K562 (cell line): ENCODE measurements at regions not wholly inside any gene's neighbourhood (a gene's known extent, or its start where the extent isn't known, plus 50 kb on each side); places are given as distances from the start of the nearest gene placed in this dataset.
A peak's percentile ranks its signal among the peaks of the same experiment; 100 is the strongest.
"Not testable (repeated sequence)": the region's sequence is repeated elsewhere in the genome, so short reads cannot be mapped to it uniquely, and the experiment has no call there.

Experiments
- CHD4 ChIP-seq: fragments of 200-600 bp; sonication (generic); IDR thresholded peaks from 3 replicates; pipeline ENCODE4 v1.6.1; 2012; ENCODE audit warnings: low read depth, mild to moderate bottlenecking, mixed read lengths, low read length, inconsistent platforms; ENCODE audit not compliant: insufficient read depth, insufficient replicate concordance, poor library complexity, severe bottlenecking
- CTCF ChIP-seq, 3 experiments: IDR thresholded peaks in 2 of 3; conservative IDR thresholded peaks in 1 of 3; 2 replicates each; pipeline ENCODE4 v1.5.1; 2011 to 2012; ENCODE audit warnings: low read length in 3 of 3, mild to moderate bottlenecking in 3 of 3, control low read depth in 2 of 3, improper control_type of control experiment in 1 of 3, inconsistent platforms in 1 of 3, low read depth in 1 of 3, mixed read lengths in 1 of 3, moderate library complexity in 1 of 3; ENCODE audit not compliant: insufficient read depth in 2 of 3
- RFX5 ChIP-seq: IDR thresholded peaks from 2 replicates; pipeline ENCODE4 v1.6.1; 2011; ENCODE audit warnings: low read depth, mild to moderate bottlenecking, improper control_type of control experiment, low read length

DNA sequence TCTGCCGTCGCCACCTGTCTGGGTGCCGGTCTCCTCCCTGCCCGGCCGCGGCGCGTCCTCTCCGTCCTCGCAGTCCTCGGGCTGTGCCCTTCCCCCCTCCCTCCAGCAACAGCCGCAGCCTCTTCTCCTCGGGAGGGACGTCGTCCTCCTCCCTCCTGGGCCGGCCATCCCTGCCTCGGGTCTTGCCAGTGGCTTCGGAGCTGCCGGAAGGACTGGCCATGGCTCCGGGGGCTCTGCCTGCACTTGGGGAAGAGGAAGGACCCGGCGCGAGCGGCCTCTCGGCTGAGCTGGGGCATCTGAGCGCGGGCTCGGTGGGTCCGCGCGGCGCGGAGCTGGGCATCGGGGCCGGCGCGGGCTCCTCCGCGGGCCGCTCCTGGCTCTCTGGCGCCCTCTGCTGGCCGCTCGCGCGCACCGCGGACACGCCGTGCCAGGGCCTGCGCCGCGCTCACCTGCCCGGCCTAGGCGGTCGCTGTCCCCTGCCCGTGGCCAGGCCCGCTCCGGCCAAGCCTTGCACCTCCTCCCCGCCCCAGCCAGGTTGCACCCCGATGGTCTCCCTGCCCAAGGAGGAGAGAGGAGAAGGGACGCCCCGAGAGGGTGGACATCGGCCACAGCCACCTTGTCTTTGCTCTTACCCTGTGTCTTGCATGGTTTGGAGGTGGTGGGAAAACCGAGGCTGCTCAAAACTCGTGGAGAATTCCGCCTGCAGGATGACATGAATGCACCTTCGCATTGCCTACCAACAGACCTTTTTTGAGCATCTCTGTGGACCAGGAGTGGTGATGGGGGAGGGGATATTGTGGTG lies 83.9 kb upstream of the FRG2C start:
- not testable (repeated sequence) for TF ChIP-seq CHD4, RFX5
- peak; percentile 7 to 38 (median 22); a peak in 1 of 6 replicates for TF ChIP-seq CTCF (IDR thresholded peaks at IDR 0.05 in 2 of 3, conservative IDR thresholded peaks at IDR 0.05 in 1 of 3; ENCODE audit: insufficient read depth in 2 of 3, low read depth in 1 of 3, low read length in 3 of 3)
